Type B pancreatic cell (in vitro differentiated cells): ENCODE measurements at regions not wholly inside any gene's neighbourhood (a gene's known extent, or its start where the extent isn't known, plus 50 kb on each side); places are given as distances from the start of the nearest gene placed in this dataset.

Source experiments
- DNase-seq: peaks from one replicate; pipeline ENCODE4 v3.0.0; 2021; ENCODE audit warnings: mixed read lengths; ENCODE audit not compliant: unreplicated experiment; ENCODE audit errors: extremely low spot score
- H3K27ac Mint-ChIP-seq: 2 replicates; pipeline ENCODE4 v1.8.0; 2021; ENCODE audit warnings: mild to moderate bottlenecking, mixed read lengths
- H3K27me3 Mint-ChIP-seq: 2 replicates; pipeline ENCODE4 v1.8.0; 2021; ENCODE audit warnings: mixed read lengths
- H3K36me3 Mint-ChIP-seq: 2 replicates; pipeline ENCODE4 v1.8.0; 2021; ENCODE audit warnings: mixed read lengths
- H3K4me1 Mint-ChIP-seq: one replicate; pipeline ENCODE4 v1.8.0; 2021; ENCODE audit warnings: mixed read lengths; ENCODE audit not compliant: unreplicated experiment
- H3K4me3 Mint-ChIP-seq: 2 replicates; pipeline ENCODE4 v1.8.0; 2021; ENCODE audit warnings: mild to moderate bottlenecking, mixed read lengths
- H3K9me3 Mint-ChIP-seq: 2 replicates; pipeline ENCODE4 v1.8.0; 2021; ENCODE audit warnings: mixed read lengths
- TF ChIP-seq, protein P1 (sequence below): fragments of 200-600 bp; sonication (generic); conservative IDR thresholded peaks from 2 replicates; pipeline ENCODE4 v1.5.0; 2021; ENCODE audit warnings: antibody characterized with exemption, mild to moderate bottlenecking

DNA sequence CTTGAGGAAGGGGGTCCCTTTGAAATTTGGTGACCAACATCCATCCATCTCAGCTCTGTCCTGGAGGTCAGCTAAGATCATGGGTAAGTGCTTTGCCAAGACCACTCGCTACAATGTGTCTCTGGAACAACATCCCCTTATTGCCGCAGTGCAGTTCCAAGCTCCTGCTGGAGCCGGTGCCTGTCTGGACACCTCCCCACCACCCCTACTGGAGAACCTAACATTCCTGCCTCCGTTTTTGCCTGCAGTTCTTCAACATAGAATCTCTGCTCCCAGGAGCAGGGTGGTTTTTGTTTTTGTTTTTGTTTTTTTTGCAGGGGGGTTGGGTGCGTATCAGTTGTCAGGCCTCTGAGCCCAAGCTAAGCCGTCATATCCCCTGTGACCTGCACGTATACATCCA is 51.2 kb upstream of the FXYD4 start:
- no peak overlapping the region for H3K27ac Mint-ChIP-seq
- TF ChIP-seq, protein P1, sequence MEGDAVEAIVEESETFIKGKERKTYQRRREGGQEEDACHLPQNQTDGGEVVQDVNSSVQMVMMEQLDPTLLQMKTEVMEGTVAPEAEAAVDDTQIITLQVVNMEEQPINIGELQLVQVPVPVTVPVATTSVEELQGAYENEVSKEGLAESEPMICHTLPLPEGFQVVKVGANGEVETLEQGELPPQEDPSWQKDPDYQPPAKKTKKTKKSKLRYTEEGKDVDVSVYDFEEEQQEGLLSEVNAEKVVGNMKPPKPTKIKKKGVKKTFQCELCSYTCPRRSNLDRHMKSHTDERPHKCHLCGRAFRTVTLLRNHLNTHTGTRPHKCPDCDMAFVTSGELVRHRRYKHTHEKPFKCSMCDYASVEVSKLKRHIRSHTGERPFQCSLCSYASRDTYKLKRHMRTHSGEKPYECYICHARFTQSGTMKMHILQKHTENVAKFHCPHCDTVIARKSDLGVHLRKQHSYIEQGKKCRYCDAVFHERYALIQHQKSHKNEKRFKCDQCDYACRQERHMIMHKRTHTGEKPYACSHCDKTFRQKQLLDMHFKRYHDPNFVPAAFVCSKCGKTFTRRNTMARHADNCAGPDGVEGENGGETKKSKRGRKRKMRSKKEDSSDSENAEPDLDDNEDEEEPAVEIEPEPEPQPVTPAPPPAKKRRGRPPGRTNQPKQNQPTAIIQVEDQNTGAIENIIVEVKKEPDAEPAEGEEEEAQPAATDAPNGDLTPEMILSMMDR, result no peak
- DNase-seq, result no peak

DNA sequence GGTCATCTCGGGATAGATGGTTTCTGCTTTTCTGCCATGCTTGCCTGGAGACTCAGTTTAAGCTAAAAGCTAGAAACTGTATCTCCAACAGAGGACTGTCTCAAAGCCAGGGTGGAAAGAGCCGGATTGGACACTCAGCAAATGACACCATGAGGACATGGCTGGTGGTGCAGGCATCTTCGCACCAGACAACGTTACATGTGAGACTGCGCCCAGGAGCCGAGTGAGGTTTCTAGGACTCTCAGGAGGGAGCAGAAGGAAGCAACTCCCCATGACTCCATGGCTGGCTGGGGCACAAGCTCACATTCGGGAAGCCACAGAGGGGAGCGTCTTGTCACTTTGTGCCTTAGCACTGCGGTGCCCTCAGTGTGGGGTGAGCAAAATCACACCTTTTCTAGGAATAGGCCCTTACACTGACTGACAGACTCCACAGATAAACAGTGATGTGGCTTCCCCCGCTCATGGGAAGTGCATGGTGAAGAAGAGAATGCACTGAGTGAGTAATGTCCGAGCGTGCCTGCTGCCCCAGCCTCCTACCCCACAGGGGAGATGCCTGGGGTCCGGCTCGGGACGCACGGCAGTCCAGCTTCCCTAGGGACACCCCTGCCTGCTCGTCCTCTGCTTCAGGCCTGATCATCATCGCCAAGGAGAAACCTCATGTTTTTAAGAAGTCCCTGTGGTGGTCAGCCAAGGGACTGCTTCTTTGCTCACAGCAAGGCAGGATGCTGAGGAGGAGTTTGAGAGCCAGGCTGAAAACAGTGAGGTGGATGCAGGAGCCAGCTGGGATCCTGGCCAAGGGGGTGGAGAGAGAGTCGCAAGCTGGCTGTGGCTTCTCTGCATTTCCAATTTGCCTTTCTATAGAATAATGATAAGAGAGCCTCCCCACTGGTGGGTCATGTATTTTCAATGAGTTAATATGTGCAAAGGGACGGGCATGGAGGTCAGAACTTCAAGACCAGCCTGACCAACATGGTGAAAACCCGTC is 52.2 kb upstream of the FXYD4 start:
- Mint-ChIP-seq H3K27ac (no peak overlapping the region), H3K27me3 (no peaks in the 10 kb centered on the region), H3K4me3 (no peak overlapping the region), H3K36me3 (no peaks in the 10 kb centered on the region), H3K4me1 (peaks cover 23% of the 10 kb centered on the region), H3K9me3 (no peaks in the 10 kb centered on the region)
- DNase-seq, result no peak
- TF ChIP-seq, protein P1, result peak; percentile 31

More for the DNA sequence above, 51.2 kb upstream of the FXYD4 start:
- Mint-ChIP-seq H3K27me3 (no peaks in the 10 kb centered on the region), H3K36me3 (no peaks in the 10 kb centered on the region), H3K9me3 (no peaks in the 10 kb centered on the region), H3K4me1 (peaks cover 23% of the 10 kb centered on the region), H3K4me3 (no peak overlapping the region)

DNA sequence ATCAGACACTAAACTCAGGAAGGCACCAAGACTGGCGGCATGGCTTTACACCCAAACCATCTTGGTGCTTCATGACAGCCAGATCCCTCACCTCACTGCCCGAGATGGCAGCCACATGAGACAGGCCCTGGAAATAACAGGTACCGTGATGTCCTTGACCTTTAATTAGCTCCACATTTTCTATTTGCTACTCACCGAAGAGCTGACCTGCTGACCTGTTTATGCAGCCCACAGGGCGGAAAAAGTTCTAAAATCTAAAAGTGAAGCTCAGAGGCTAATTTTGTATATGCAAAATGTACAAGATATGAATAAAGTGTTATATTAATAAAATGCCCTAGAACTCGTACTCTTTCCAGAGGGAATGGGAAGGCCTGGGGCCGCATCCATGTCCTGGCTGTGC is 51.6 kb upstream of the RASGEF1A start:
- DNase-seq, result no peak
- peaks cover 22% of the 10 kb centered on the region for H3K4me1 Mint-ChIP-seq
- no peaks in the 10 kb centered on the region for H3K27me3 Mint-ChIP-seq
- no peaks in the 10 kb centered on the region for H3K9me3 Mint-ChIP-seq
- no peak overlapping the region for H3K27ac Mint-ChIP-seq
- no peaks in the 10 kb centered on the region for H3K36me3 Mint-ChIP-seq
- no peak overlapping the region for H3K4me3 Mint-ChIP-seq
- TF ChIP-seq, protein P1, result no peak

DNA sequence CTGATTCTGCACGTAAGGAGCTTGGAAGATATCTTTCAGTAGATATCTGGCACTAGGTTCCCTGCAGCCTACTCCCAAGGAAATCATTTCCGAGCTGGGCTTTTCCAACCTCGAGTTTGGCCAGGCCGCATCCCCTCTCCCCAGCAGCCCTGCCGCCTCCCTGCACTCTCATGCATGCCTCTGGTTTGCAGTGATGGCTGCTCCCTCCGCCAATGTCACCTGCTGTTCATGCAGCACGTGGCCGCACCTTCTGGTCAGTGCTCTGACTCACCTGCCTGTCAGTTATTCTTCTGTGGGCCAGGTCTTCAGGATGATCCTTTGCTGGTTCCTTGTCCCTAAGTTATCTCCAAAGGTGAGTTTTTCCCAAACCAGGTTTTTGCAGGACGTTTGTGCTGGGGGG is 50.6 kb upstream of the RASGEF1A start:
- Mint-ChIP-seq H3K27ac (no peak overlapping the region), H3K4me3 (no peak overlapping the region), H3K4me1 (peaks cover 12% of the 10 kb centered on the region), H3K36me3 (no peaks in the 10 kb centered on the region), H3K9me3 (no peaks in the 10 kb centered on the region), H3K27me3 (no peaks in the 10 kb centered on the region)
- DNase-seq, result no peak
- TF ChIP-seq, protein P1, result no peak

DNA sequence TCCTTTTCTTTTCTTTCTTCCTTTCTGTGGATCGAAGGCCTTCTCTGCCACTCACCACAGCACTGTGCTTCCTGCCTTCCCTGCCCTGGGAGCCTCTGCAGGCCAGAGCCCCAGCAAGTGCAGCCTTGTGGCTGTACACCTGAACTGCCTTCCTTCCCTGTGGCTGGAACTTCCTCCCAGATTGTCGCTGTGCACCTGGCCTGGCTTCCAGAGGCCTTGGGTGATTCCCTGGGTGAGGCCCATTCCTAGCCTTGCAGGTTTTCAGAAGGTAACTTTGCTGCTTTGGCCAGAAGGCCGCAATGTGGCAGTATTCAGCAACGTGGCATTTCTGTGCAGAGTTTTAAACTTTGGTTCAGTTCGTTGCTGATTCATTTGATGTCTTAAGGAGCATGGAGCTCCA is 50.1 kb upstream of the RASGEF1A start:
- TF ChIP-seq, protein P1, result no peak
- Mint-ChIP-seq H3K27me3 (no peaks in the 10 kb centered on the region), H3K36me3 (no peaks in the 10 kb centered on the region), H3K4me1 (peaks cover 11% of the 10 kb centered on the region), H3K4me3 (no peak overlapping the region), H3K27ac (no peak overlapping the region), H3K9me3 (no peaks in the 10 kb centered on the region)
- DNase-seq, result no peak
